Naive thymus-derived CD4-positive, alpha-beta T cell (primary cell): ENCODE measurements at regions not wholly inside any gene's neighbourhood (a gene's known extent, or its start where the extent isn't known, plus 50 kb on each side); places are given as distances from the start of the nearest gene placed in this dataset.

Experiments used
- ATAC-seq: fragments of 150-1000 bp; cut with Tn5 transposase; 2 replicates; pipeline ENCODE4 v1.10.0; 2021; ENCODE audit warnings: mild to moderate bottlenecking, moderate library complexity
- CTCF ChIA-PET: fragments of 350-600 bp; sonication (Branson Sonifier 250); formaldehyde crosslinking; loops from one replicate; lab custom pipeline; 2021; ENCODE audit warnings: antibody characterized with exemption; lab: Charles Lee
- POLR2A ChIA-PET: fragments of 350-600 bp; sonication (Branson Sonifier 250); formaldehyde crosslinking; loops from one replicate; lab custom pipeline; 2021; ENCODE audit warnings: antibody characterized with exemption, inconsistent platforms; lab: Charles Lee
- DNase-seq, 9 donors: peaks; one replicate each; pipeline versions ENCODE4 v3.0.0 to v3.0.0-alpha.2; 2020 to 2022; ENCODE audit warnings: mixed read lengths in 1 of 9
- H3K27ac ChIP-seq: one replicate; pipeline ENCODE4 v1.7.0; 2013; ENCODE audit warnings: mild to moderate bottlenecking, low read depth, low read length, moderate library complexity
- H3K27me3 ChIP-seq, 2 donors: one replicate each; pipeline ENCODE4 v1.7.0; 2013; ENCODE audit warnings: low read length in 2 of 2, mild to moderate bottlenecking in 2 of 2, moderate library complexity in 2 of 2; ENCODE audit not compliant: control insufficient read depth in 2 of 2, insufficient read depth in 2 of 2
- H3K36me3 ChIP-seq, 3 experiments: 1 replicate in 2 of 3; 2 replicates in 1 of 3; pipeline ENCODE4 v1.7.0; 2013; ENCODE audit warnings: low read length in 3 of 3, mild to moderate bottlenecking in 3 of 3, moderate library complexity in 1 of 3; ENCODE audit not compliant: insufficient read depth in 3 of 3, control insufficient read depth in 2 of 3
- H3K4me1 ChIP-seq, 2 donors: one replicate each; pipeline ENCODE4 v1.7.0; 2013; ENCODE audit warnings: low read length in 2 of 2, mild to moderate bottlenecking in 2 of 2, moderate library complexity in 1 of 2; ENCODE audit not compliant: control insufficient read depth in 2 of 2, insufficient read depth in 2 of 2
- H3K4me3 ChIP-seq: 2 replicates; pipeline ENCODE4 v1.7.0; 2013; ENCODE audit warnings: mild to moderate bottlenecking, low read length
- H3K9me3 ChIP-seq, 3 experiments: 1 replicate in 2 of 3; 2 replicates in 1 of 3; pipeline ENCODE4 v1.7.0; 2013; ENCODE audit warnings: low read length in 3 of 3; ENCODE audit not compliant: control insufficient read depth in 2 of 3
- H3K27ac Mint-ChIP-seq, 9 donors: one replicate each; pipeline ENCODE4 v1.8.0; 2020 to 2022; ENCODE audit warnings: mixed read lengths in 9 of 9, mild to moderate bottlenecking in 8 of 9, moderate library complexity in 5 of 9, inconsistent platforms in 2 of 9
- H3K27me3 Mint-ChIP-seq, 5 donors: one replicate each; pipeline ENCODE4 v1.8.0; 2021 to 2022; ENCODE audit warnings: mixed read lengths in 5 of 5, mild to moderate bottlenecking in 1 of 5
- H3K36me3 Mint-ChIP-seq, 5 donors: one replicate each; pipeline ENCODE4 v1.8.0; 2020 to 2022; ENCODE audit warnings: mixed read lengths in 5 of 5, mild to moderate bottlenecking in 3 of 5, inconsistent platforms in 1 of 5
- H3K4me1 Mint-ChIP-seq, 7 donors: one replicate each; pipeline ENCODE4 v1.8.0; 2020 to 2022; ENCODE audit warnings: mixed read lengths in 7 of 7, mild to moderate bottlenecking in 3 of 7, inconsistent platforms in 1 of 7
- H3K4me3 Mint-ChIP-seq, 10 donors: one replicate each; pipeline ENCODE4 v1.8.0; 2020 to 2022; ENCODE audit warnings: mild to moderate bottlenecking in 10 of 10, mixed read lengths in 10 of 10, moderate library complexity in 6 of 10, inconsistent platforms in 2 of 10
- H3K9me3 Mint-ChIP-seq, 11 donors: one replicate each; pipeline ENCODE4 v1.8.0; 2020 to 2022; ENCODE audit warnings: mixed read lengths in 11 of 11, mild to moderate bottlenecking in 4 of 11, inconsistent platforms in 1 of 11, moderate library complexity in 1 of 11
- intact Hi-C, 2 donors: fragments of 100-400 bp; cut with micrococcal nuclease; formaldehyde crosslinking; loops; one replicate each; pipeline ENCODE4 v1.15.1; 2023

DNA sequence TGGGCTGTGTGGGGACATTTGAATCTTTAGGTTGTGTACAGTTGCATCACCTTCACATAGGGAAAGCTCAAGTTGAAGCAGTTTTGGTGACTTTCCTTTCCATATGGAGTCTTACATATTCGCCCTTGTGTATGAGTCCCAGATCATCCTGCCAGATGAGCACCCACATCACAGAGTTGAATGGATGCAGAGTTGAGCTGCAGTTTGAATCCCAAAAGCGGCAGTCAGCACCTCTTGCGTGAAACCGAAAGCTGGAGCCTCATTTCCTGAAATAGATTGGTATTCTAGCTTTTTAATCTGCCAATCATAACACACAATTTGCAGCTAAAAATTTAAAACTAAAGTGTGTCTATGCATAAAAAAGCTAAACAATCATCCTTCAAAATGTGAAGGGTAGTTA is 162.9 kb upstream of the DIPK2B start:
- DNase-seq = no peak

GRCh38 chrX:45360571-45360970 is 159.9 kb upstream of the DIPK2B start:
- DNase-seq (no peak), ATAC-seq (no peak)
- intact Hi-C loops = no loop called here
- Histone ChIP-seq H3K36me3 (no peaks in the 10 kb centered on the region), H3K4me3 (no peak overlapping the region), H3K4me1 (no peaks in the 10 kb centered on the region), H3K9me3 (no peaks in the 10 kb centered on the region), H3K27me3 (no peaks in the 10 kb centered on the region), H3K27ac (no peak overlapping the region)
- ChIA-PET CTCF (no interaction called here), POLR2A (no interaction called here)
- Mint-ChIP-seq H3K4me1 (no peaks in the 10 kb centered on the region), H3K27me3 (peaks cover 0 to 5% (median 0%) of the 10 kb centered on the region in 5 donors), H3K36me3 (peaks cover 0 to 3% (median 0%) of the 10 kb centered on the region in 5 donors), H3K27ac (no peak overlapping the region), H3K9me3 (peaks cover 0 to 20% (median 3%) of the 10 kb centered on the region in 11 donors), H3K4me3 (no peak overlapping the region)

More for the DNA sequence above, 162.9 kb upstream of the DIPK2B start:
- no peak overlapping the region for H3K27ac ChIP-seq
- H3K36me3 Mint-ChIP-seq = peaks cover 0 to 9% (median 0%) of the 10 kb centered on the region in 5 donors
- ChIA-PET POLR2A (no interaction called here), CTCF (no interaction called here)
- no peaks in the 10 kb centered on the region for H3K9me3 ChIP-seq
- H3K4me1 ChIP-seq = no peaks in the 10 kb centered on the region
- no peaks in the 10 kb centered on the region for H3K4me1 Mint-ChIP-seq
- H3K9me3 Mint-ChIP-seq = peaks cover 4 to 22% (median 9%) of the 10 kb centered on the region in 11 donors
- H3K4me3 Mint-ChIP-seq = no peak overlapping the region
- H3K27me3 Mint-ChIP-seq = peaks cover 0 to 5% (median 0%) of the 10 kb centered on the region in 5 donors
- no peak overlapping the region for H3K4me3 ChIP-seq
- no peak overlapping the region for H3K27ac Mint-ChIP-seq
- H3K36me3 ChIP-seq = no peaks in the 10 kb centered on the region
- intact Hi-C loops = no loop called here
- no peak for ATAC-seq
- no peaks in the 10 kb centered on the region for H3K27me3 ChIP-seq

GRCh38 chrX:45358392-45358791 is 157.7 kb upstream of the DIPK2B start:
- Mint-ChIP-seq H3K9me3 (peaks cover 0 to 20% (median 3%) of the 10 kb centered on the region in 11 donors), H3K4me3 (no peak overlapping the region), H3K27me3 (no peaks in the 10 kb centered on the region), H3K4me1 (no peaks in the 10 kb centered on the region), H3K36me3 (peaks cover 0 to 3% (median 0%) of the 10 kb centered on the region in 5 donors), H3K27ac (no peak overlapping the region)
- no peaks in the 10 kb centered on the region for H3K9me3 ChIP-seq
- H3K27me3 ChIP-seq = no peaks in the 10 kb centered on the region
- H3K4me1 ChIP-seq = no peaks in the 10 kb centered on the region
- DNase-seq = no peak
- intact Hi-C loops = no loop called here
- H3K4me3 ChIP-seq = no peak overlapping the region
- ChIA-PET POLR2A (no interaction called here), CTCF (no interaction called here)
- ATAC-seq = no peak
- H3K27ac ChIP-seq = no peak overlapping the region
- no peaks in the 10 kb centered on the region for H3K36me3 ChIP-seq

- no peak overlapping the region for H3K4me3 Mint-ChIP-seq
- H3K9me3 Mint-ChIP-seq = peaks cover 0 to 32% (median 6%) of the 10 kb centered on the region in 11 donors
- Histone ChIP-seq H3K9me3 (no peaks in the 10 kb centered on the region), H3K27me3 (no peaks in the 10 kb centered on the region), H3K4me3 (no peak overlapping the region), H3K27ac (no peak overlapping the region), H3K36me3 (no peaks in the 10 kb centered on the region), H3K4me1 (no peaks in the 10 kb centered on the region)
- DNase-seq = no peak
- intact Hi-C loops = no loop called here
- H3K4me1 Mint-ChIP-seq = no peaks in the 10 kb centered on the region
- peaks cover 0 to 4% (median 0%) of the 10 kb centered on the region in 5 donors for H3K36me3 Mint-ChIP-seq
- no peaks in the 10 kb centered on the region for H3K27me3 Mint-ChIP-seq
- ATAC-seq = no peak
- ChIA-PET CTCF (no interaction called here), POLR2A (no interaction called here)
- H3K27ac Mint-ChIP-seq = no peak overlapping the region
Observed at GRCh38 chrX:45353456-45353855, 152.8 kb upstream of the DIPK2B start.

DNA sequence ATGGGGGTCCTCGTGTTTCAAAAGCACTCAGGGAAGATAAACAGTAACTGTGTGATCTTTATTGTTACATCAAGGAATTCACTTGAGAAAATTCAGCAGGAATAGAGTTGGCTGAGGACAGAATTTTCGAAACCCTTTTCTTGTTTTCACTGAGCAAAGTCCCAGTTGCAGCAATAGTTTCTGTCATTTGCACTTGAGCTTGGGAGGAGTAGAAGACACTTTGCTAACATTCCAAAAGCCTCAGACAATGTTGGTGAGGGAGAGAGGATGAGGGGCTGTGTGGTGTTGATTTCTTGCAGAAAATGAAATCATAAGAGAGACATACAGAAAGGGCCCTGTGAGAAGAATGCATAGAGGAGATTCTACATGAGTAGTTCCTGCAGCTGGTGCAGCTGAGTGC is 151.9 kb upstream of the DIPK2B start:
- Histone ChIP-seq H3K4me1 (no peaks in the 10 kb centered on the region), H3K27me3 (no peaks in the 10 kb centered on the region), H3K36me3 (no peaks in the 10 kb centered on the region), H3K9me3 (no peaks in the 10 kb centered on the region), H3K27ac (no peak overlapping the region), H3K4me3 (no peak overlapping the region)
- intact Hi-C loops = no loop called here
- no peaks in the 10 kb centered on the region for H3K27me3 Mint-ChIP-seq
- ATAC-seq (no peak), DNase-seq (no peak)
- no peak overlapping the region for H3K4me3 Mint-ChIP-seq
- ChIA-PET CTCF (no interaction called here), POLR2A (interaction anchor here (0.8 kb wide), 1 partner anchor 29 kb away, joined by 3 read pairs; no protein-coding TSS in a partner anchor)
- no peaks in the 10 kb centered on the region for H3K4me1 Mint-ChIP-seq
- peaks cover 0 to 4% (median 0%) of the 10 kb centered on the region in 5 donors for H3K36me3 Mint-ChIP-seq
- H3K27ac Mint-ChIP-seq = no peak overlapping the region
- peaks cover 0 to 27% (median 6%) of the 10 kb centered on the region in 11 donors for H3K9me3 Mint-ChIP-seq

DNA sequence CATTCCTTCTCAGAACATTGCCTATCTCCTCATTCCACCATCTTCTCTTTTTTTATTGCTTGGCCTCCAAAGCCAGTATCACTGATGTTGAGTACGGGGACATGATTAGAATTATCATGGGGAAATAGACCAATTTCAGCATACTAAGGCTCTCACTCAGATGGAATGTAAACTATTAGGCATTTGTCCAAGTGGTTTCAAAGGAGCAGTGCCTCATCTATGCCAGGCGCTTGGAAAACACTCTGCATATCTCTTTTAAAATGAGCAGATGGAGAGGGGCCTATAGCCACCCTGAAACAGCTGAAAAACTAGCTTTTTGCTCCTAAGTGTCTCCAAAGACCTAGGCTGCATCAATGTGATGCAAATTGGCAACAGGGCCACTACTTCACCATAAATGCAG is 150.8 kb upstream of the DIPK2B start:
- ATAC-seq (no peak), DNase-seq (no peak)
- Mint-ChIP-seq H3K27ac (no peak overlapping the region), H3K36me3 (peaks cover 0 to 4% (median 0%) of the 10 kb centered on the region in 5 donors), H3K4me3 (no peak overlapping the region), H3K9me3 (peaks cover 0 to 18% (median 4%) of the 10 kb centered on the region in 11 donors), H3K4me1 (no peaks in the 10 kb centered on the region), H3K27me3 (no peaks in the 10 kb centered on the region)
- ChIA-PET POLR2A (no interaction called here), CTCF (no interaction called here)
- no peak overlapping the region for H3K4me3 ChIP-seq
- no peaks in the 10 kb centered on the region for H3K27me3 ChIP-seq
- no peaks in the 10 kb centered on the region for H3K9me3 ChIP-seq
- H3K27ac ChIP-seq = no peak overlapping the region
- no peaks in the 10 kb centered on the region for H3K36me3 ChIP-seq
- intact Hi-C loops = no loop called here
- no peaks in the 10 kb centered on the region for H3K4me1 ChIP-seq

DNA sequence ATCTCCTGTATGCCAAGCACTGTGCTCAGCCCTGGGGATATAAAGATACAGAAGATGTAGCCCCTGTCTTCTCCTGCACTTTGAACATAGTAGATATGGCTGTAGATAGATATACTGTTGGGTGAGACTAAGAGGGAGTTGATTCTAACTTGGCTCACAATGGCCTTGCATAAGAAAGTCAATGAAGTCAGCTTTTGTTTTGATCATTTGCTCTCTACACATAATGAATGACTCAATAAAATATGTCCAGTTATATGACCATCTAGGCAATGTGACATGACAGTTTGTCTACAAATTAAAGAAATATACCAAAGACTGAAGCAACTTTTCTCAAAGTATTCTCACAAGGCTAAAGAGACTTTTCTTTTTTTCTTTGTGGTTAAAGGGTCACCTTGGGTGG is 147.6 kb upstream of the DIPK2B start:
- ChIA-PET POLR2A (no interaction called here), CTCF (no interaction called here)
- Mint-ChIP-seq H3K4me3 (no peak overlapping the region), H3K27ac (no peak overlapping the region), H3K9me3 (peaks cover 0 to 13% (median 3%) of the 10 kb centered on the region in 11 donors), H3K4me1 (no peaks in the 10 kb centered on the region), H3K36me3 (peaks cover 0 to 4% (median 0%) of the 10 kb centered on the region in 5 donors), H3K27me3 (no peaks in the 10 kb centered on the region)
- H3K27me3 ChIP-seq = no peaks in the 10 kb centered on the region
- H3K9me3 ChIP-seq = no peaks in the 10 kb centered on the region
- DNase-seq (no peak), ATAC-seq (no peak)
- no peaks in the 10 kb centered on the region for H3K4me1 ChIP-seq
- intact Hi-C loops = no loop called here
- H3K27ac ChIP-seq = no peak overlapping the region
- no peaks in the 10 kb centered on the region for H3K36me3 ChIP-seq
- H3K4me3 ChIP-seq = no peak overlapping the region
